ENCODE measurements at regions not wholly inside any gene's neighbourhood (a gene's known extent, or its start where the extent isn't known, plus 50 kb on each side); places are given as distances from the start of the nearest gene placed in this dataset.
"Not testable (repeated sequence)": the region's sequence is repeated elsewhere in the genome, so short reads cannot be mapped to it uniquely, and the experiment has no call there.

- no peak for DNase-seq (ENCODE audit: low spot score)
Measured at GRCh38 chr1:198809247-198809646, 170.4 kb downstream of the PTPRC start.

GRCh38 chr1:198811449-198811848, 172.6 kb downstream of the PTPRC start:
- no peak for DNase-seq (ENCODE audit: low spot score)

- no peak for DNase-seq (ENCODE audit: low spot score)
Measured at GRCh38 chr1:198823626-198824025, 184.8 kb downstream of the PTPRC start.

GRCh38 chr1:198825254-198825653, 186.4 kb downstream of the PTPRC start:
- no peak for DNase-seq (ENCODE audit: low spot score)

- no peak for DNase-seq (ENCODE audit: low spot score)
Measured at GRCh38 chr1:198829356-198829755, 190.5 kb downstream of the PTPRC start.

- no peak for DNase-seq (ENCODE audit: low spot score)
Measured at GRCh38 chr1:198829944-198830343, 191.1 kb downstream of the PTPRC start.

GRCh38 chr1:198830412-198830811, 191.6 kb downstream of the PTPRC start:
- DNase-seq (ENCODE audit: low spot score), result no peak

GRCh38 chr1:198833706-198834503, 195.1 kb downstream of the PTPRC start:
- DNase-seq (ENCODE audit: low spot score), result no peak

GRCh38 chr1:198837278-198838021, 198.6 kb downstream of the PTPRC start:
- DNase-seq (ENCODE audit: low spot score), result no peak

- DNase-seq (ENCODE audit: low spot score), result no peak
Measured at GRCh38 chr1:198838022-198838342, 199.1 kb downstream of the PTPRC start.

- no peak for DNase-seq (ENCODE audit: low spot score)
Measured at GRCh38 chr1:198841477-198841876, 202.6 kb downstream of the PTPRC start.

GRCh38 chr1:198842686-198843085, 203.8 kb downstream of the PTPRC start:
- DNase-seq (ENCODE audit: low spot score), result no peak

GRCh38 chr1:198845271-198845670, 206.4 kb downstream of the PTPRC start:
- no peak for DNase-seq (ENCODE audit: low spot score)

- no peak for DNase-seq (ENCODE audit: low spot score)
Measured at GRCh38 chr1:198845851-198846250, 207.0 kb downstream of the PTPRC start.

GRCh38 chr1:198846556-198846955, 207.7 kb downstream of the PTPRC start:
- DNase-seq (ENCODE audit: low spot score), result no peak

- no peak for DNase-seq (ENCODE audit: low spot score)
Measured at GRCh38 chr1:198848206-198848605, 209.4 kb downstream of the PTPRC start.

GRCh38 chr1:198848649-198849048, 209.8 kb downstream of the PTPRC start:
- no peak for DNase-seq (ENCODE audit: low spot score)

GRCh38 chr1:198849093-198849492, 210.3 kb downstream of the PTPRC start:
- no peak for DNase-seq (ENCODE audit: low spot score)

GRCh38 chr1:198850196-198850595, 211.4 kb downstream of the PTPRC start:
- no peak for DNase-seq (ENCODE audit: low spot score)

- DNase-seq (ENCODE audit: low spot score), result not testable (repeated sequence)
Measured at GRCh38 chr1:198850966-198851365, 212.1 kb downstream of the PTPRC start.

- DNase-seq (ENCODE audit: low spot score), result no peak
Measured at GRCh38 chr1:198856601-198857000, 217.8 kb downstream of the PTPRC start.

GRCh38 chr1:198858033-198858432, 219.2 kb downstream of the PTPRC start:
- no peak for DNase-seq (ENCODE audit: low spot score)

GRCh38 chr1:198860371-198860770, 221.5 kb downstream of the PTPRC start:
- DNase-seq (ENCODE audit: low spot score), result no peak

- DNase-seq (ENCODE audit: low spot score), result no peak
Measured at GRCh38 chr1:198861636-198862035, 222.8 kb downstream of the PTPRC start.
